Thyroid gland (tissue), 4 donors: ENCODE measurements at regions not wholly inside any gene's neighbourhood (a gene's known extent, or its start where the extent isn't known, plus 50 kb on each side); places are given as distances from the start of the nearest gene placed in this dataset.

ENCODE experiments used
- DNase-seq, 2 donors: peaks; one replicate each; pipeline ENCODE4 v3.0.0-alpha.2; 2019
- H3K27ac ChIP-seq, 3 donors: fragments of 200-600 bp; sonication (generic); 1 replicate in 2 of 3; 2 replicates in 1 of 3; pipeline ENCODE4 v1.5.1; 2016 to 2019; ENCODE audit warnings: mild to moderate bottlenecking in 1 of 3, moderate library complexity in 1 of 3
- H3K27me3 ChIP-seq: fragments of 200-600 bp; sonication (generic); one replicate; pipeline ENCODE4 v1.5.1; 2019
- H3K36me3 ChIP-seq, 2 donors: fragments of 200-600 bp; sonication (generic); one replicate each; pipeline ENCODE4 v1.5.1; 2016 to 2019
- H3K4me1 ChIP-seq, 2 donors: fragments of 200-600 bp; sonication (generic); one replicate each; pipeline ENCODE4 v1.5.1; 2017 to 2019
- H3K4me3 ChIP-seq, 3 donors: fragments of 200-600 bp; sonication (generic); replicated peaks in 1 of 3; 1 replicate in 2 of 3; 2 replicates in 1 of 3; pipeline ENCODE4 v1.5.1; 2016; ENCODE audit warnings: mild to moderate bottlenecking in 1 of 3
- H3K9me3 ChIP-seq: fragments of 200-600 bp; sonication (generic); one replicate; pipeline ENCODE4 v1.5.1; 2017
- CTCF ChIP-seq, 6 experiments: fragments of 200-600 bp in 3 of 6; fragments of 450-650 bp in 3 of 6; sonication (generic) in 3 of 6; IDR thresholded peaks; one replicate each; pipeline ENCODE4 v1.5.1; 2016 to 2019; ENCODE audit warnings: antibody characterized with exemption in 6 of 6, mild to moderate bottlenecking in 2 of 6, inconsistent platforms in 1 of 6, moderate library complexity in 1 of 6
- POLR2A ChIP-seq, 2 donors: fragments of 450-650 bp; IDR thresholded peaks; one replicate each; pipeline ENCODE4 v1.6.1; 2017; ENCODE audit warnings: antibody characterized with exemption in 2 of 2, mild to moderate bottlenecking in 2 of 2, moderate library complexity in 1 of 2
- WGBS, 2 donors: methylation state at CpG; one replicate each; pipeline ENCODE4 v1.1.5; 2017; 5-methylcytosine and 5-hydroxymethylcytosine counted together
- intact Hi-C: fragments of 100-400 bp; cut with DNase I; formaldehyde crosslinking; loops from one replicate; pipeline ENCODE4 v1.15.1; 2023

GRCh38 chr5:99315413-99316183, 386.8 kb upstream of the CHD1 start:
- no peaks in the 10 kb centered on the region for H3K9me3 ChIP-seq
- no peaks in the 10 kb centered on the region for H3K27me3 ChIP-seq
- DNase-seq = no peak
- intact Hi-C loops = no loop called here
- H3K4me1 ChIP-seq = no peaks in the 10 kb centered on the region
- 66 to 73% methylated on average over 2 of the region's 2 CpGs for WGBS, 2 donors
- H3K36me3 ChIP-seq = no peaks in the 10 kb centered on the region
- H3K27ac ChIP-seq = no peak overlapping the region
- TF ChIP-seq CTCF (IDR thresholded peaks at IDR 0.05) = no peak
- no peak for TF ChIP-seq POLR2A (IDR thresholded peaks at IDR 0.05)
- no peak overlapping the region for H3K4me3 ChIP-seq

- H3K27ac ChIP-seq = no peak overlapping the region
- no peaks in the 10 kb centered on the region for H3K27me3 ChIP-seq
- no peak overlapping the region for H3K4me3 ChIP-seq
- TF ChIP-seq CTCF (IDR thresholded peaks at IDR 0.05) (no peak), POLR2A (IDR thresholded peaks at IDR 0.05) (no peak)
- H3K9me3 ChIP-seq = no peaks in the 10 kb centered on the region
- 80 to 87% methylated on average over 2 of the region's 2 CpGs for WGBS, 2 donors
- H3K36me3 ChIP-seq = no peaks in the 10 kb centered on the region
- H3K4me1 ChIP-seq = no peaks in the 10 kb centered on the region
- no peak for DNase-seq
- intact Hi-C loops = no loop called here
These were observed 385.9 kb upstream of the CHD1 start for GRCh38 chr5:99314721-99315120.

GRCh38 chr5:99308131-99308530, 379.3 kb upstream of the CHD1 start:
- H3K4me1 ChIP-seq = no peaks in the 10 kb centered on the region
- no peak overlapping the region for H3K4me3 ChIP-seq
- no peaks in the 10 kb centered on the region for H3K9me3 ChIP-seq
- 60 to 63% methylated on average over 1 of the region's 1 CpG for WGBS, 2 donors
- DNase-seq = no peak
- no peak overlapping the region for H3K27ac ChIP-seq
- no peaks in the 10 kb centered on the region for H3K27me3 ChIP-seq
- intact Hi-C loops = no loop called here
- TF ChIP-seq CTCF (IDR thresholded peaks at IDR 0.05) (no peak), POLR2A (IDR thresholded peaks at IDR 0.05) (no peak)
- no peaks in the 10 kb centered on the region for H3K36me3 ChIP-seq

DNA sequence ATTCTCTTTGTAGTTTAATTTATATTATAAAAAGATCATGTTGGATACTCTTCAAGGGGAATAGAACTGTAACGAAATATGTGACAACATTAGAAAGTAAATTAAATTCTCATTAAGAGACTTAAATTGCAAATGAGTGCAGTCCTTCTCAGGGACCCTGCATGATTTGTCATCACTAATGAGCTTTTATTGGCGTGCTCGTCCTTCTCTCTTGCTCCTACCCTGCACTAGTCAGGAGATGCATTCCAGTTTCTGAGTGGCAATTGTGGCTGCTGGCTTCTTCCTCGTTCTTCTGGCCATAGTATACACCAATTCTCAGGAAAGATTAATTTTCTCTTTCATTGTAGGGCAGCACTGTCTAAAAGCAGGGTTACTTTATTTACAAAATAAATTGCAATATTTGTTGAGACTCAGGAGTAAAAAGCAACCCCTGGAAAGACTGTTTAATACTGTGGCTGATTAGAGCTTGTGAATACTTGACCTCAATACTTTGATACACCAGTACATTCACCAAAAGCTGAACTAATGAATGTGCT, 376.3 kb upstream of the CHD1 start:
- no peaks in the 10 kb centered on the region for H3K27me3 ChIP-seq
- H3K27ac ChIP-seq = no peak overlapping the region
- no peaks in the 10 kb centered on the region for H3K36me3 ChIP-seq
- intact Hi-C loops = no loop called here
- WGBS, 2 donors = 56 to 67% methylated on average over 4 of the region's 4 CpGs
- TF ChIP-seq POLR2A (IDR thresholded peaks at IDR 0.05) = no peak
- no peak for TF ChIP-seq CTCF (IDR thresholded peaks at IDR 0.05)
- no peaks in the 10 kb centered on the region for H3K4me1 ChIP-seq
- H3K4me3 ChIP-seq = no peak overlapping the region
- no peak for DNase-seq
- no peaks in the 10 kb centered on the region for H3K9me3 ChIP-seq

- 42 to 45% methylated on average over 1 of the region's 1 CpG for WGBS, 2 donors
- no peaks in the 10 kb centered on the region for H3K4me1 ChIP-seq
- no peak for TF ChIP-seq CTCF (IDR thresholded peaks at IDR 0.05)
- no peak for TF ChIP-seq POLR2A (IDR thresholded peaks at IDR 0.05)
- no peak for DNase-seq
- intact Hi-C loops = no loop called here
- no peak overlapping the region for H3K4me3 ChIP-seq
- no peaks in the 10 kb centered on the region for H3K9me3 ChIP-seq
- H3K36me3 ChIP-seq = no peaks in the 10 kb centered on the region
- H3K27me3 ChIP-seq = no peaks in the 10 kb centered on the region
- no peak overlapping the region for H3K27ac ChIP-seq
These were observed 356.8 kb upstream of the CHD1 start for GRCh38 chr5:99285606-99286005.
